Lower leg skin (tissue), 4 donors: ENCODE measurements at regions not wholly inside any gene's neighbourhood (a gene's known extent, or its start where the extent isn't known, plus 50 kb on each side); places are given as distances from the start of the nearest gene placed in this dataset.

Experiments used
- DNase-seq, 2 donors: peaks; one replicate each; pipeline ENCODE4 v3.0.0-alpha.2; 2019; ENCODE audit warnings: low spot score in 2 of 2
- H3K4me3 ChIP-seq: fragments of 200-600 bp; sonication (generic); 2 replicates; pipeline ENCODE4 v1.5.1; 2017; ENCODE audit warnings: mild to moderate bottlenecking, low read depth; ENCODE audit not compliant: poor library complexity, severe bottlenecking
- POLR2A ChIP-seq, 2 donors: fragments of 450-650 bp; IDR thresholded peaks; one replicate each; pipeline ENCODE4 v1.6.1; 2016 to 2017; ENCODE audit warnings: antibody characterized with exemption in 2 of 2, mild to moderate bottlenecking in 1 of 2, moderate library complexity in 1 of 2
- WGBS, 2 donors: methylation state at CpG; one replicate each; pipeline ENCODE4 v1.1.5; 2018; 5-methylcytosine and 5-hydroxymethylcytosine counted together
- intact Hi-C: fragments of 100-400 bp; cut with DNase I; formaldehyde crosslinking; loops from one replicate; pipeline ENCODE4 v1.15.0; 2023; ENCODE audit warnings: low total_unique reads
- TF ChIP-seq, protein P1 (sequence below), 3 donors: fragments of 450-650 bp; IDR thresholded peaks; one replicate each; pipeline ENCODE4 v1.5.1; 2016; ENCODE audit warnings: antibody characterized with exemption in 3 of 3, mild to moderate bottlenecking in 3 of 3, moderate library complexity in 2 of 3

DNA sequence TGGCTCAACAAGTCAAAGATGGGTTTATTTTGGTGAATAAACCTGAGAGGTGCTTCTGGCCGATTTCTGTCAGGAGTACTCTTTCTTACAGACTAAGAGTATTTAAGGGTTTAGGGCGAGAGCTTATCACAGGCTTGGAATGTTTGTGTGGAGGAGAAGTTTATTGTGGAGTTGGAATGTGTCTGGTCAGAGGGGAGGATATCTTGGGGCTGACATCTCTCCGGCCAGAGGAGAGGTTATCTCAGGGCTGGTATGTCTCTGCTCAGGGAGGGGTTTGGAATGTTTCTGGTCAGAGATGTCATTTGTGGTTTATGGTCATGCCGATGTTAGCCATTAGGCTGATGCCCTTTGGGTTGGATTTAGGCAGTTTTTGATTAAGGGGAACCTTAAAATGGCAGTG is 236.4 kb upstream of the EEF2KMT start:
- intact Hi-C loops = no loop called here
- 44 to 54% methylated on average over 4 of the region's 4 CpGs for WGBS, 2 donors
- DNase-seq = no peak
- H3K4me3 ChIP-seq = no peak overlapping the region
- TF ChIP-seq POLR2A (IDR thresholded peaks at IDR 0.05) = no peak
- TF ChIP-seq, protein P1, sequence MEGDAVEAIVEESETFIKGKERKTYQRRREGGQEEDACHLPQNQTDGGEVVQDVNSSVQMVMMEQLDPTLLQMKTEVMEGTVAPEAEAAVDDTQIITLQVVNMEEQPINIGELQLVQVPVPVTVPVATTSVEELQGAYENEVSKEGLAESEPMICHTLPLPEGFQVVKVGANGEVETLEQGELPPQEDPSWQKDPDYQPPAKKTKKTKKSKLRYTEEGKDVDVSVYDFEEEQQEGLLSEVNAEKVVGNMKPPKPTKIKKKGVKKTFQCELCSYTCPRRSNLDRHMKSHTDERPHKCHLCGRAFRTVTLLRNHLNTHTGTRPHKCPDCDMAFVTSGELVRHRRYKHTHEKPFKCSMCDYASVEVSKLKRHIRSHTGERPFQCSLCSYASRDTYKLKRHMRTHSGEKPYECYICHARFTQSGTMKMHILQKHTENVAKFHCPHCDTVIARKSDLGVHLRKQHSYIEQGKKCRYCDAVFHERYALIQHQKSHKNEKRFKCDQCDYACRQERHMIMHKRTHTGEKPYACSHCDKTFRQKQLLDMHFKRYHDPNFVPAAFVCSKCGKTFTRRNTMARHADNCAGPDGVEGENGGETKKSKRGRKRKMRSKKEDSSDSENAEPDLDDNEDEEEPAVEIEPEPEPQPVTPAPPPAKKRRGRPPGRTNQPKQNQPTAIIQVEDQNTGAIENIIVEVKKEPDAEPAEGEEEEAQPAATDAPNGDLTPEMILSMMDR (IDR thresholded peaks at IDR 0.05) = no peak

DNA sequence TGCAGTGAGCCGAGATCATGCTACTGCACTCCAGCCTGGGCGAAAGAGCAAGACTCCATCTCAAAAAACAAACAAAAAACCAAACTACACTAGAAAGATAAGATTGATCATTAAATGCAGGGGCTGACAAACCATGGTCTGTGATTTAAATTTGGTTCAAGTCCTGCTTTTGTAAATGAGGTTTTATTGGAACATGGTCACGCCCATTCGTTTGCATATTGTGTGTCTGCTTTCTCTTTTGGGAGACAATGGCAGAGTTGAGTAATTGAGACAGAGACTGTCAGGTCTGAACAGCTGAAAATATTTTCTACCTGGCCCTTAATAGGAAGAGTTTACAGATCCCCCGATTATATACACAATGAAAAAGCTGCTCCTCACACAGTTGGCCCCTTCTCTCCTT is 235.5 kb upstream of the EEF2KMT start:
- no peak overlapping the region for H3K4me3 ChIP-seq
- WGBS, 2 donors = 87 to 91% methylated on average over 5 of the region's 5 CpGs
- TF ChIP-seq, protein P1 (IDR thresholded peaks at IDR 0.05) = no peak
- DNase-seq = no peak
- intact Hi-C loops = no loop called here

DNA sequence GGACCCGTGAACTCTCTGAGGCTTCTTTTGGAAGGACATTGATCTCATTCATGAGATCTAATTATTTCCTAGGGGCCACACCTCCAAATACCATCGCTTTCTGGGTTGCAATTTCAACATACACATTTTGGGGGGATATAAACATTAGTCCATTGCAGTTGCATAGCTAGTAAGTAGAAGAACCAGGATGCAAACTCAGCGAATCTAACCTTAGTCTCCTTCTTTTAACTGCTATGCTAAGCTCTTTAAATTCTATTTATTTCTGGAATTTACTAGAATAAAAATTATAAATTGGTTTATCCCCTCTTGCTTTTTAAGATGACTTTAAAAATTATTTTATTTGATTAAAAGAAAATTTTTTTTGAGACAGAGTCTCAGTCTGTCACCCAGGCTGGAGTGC is 232.5 kb upstream of the EEF2KMT start:
- TF ChIP-seq POLR2A (IDR thresholded peaks at IDR 0.05) = no peak
- TF ChIP-seq, protein P1 (IDR thresholded peaks at IDR 0.05) = no peak
- no peak overlapping the region for H3K4me3 ChIP-seq
- no peak for DNase-seq
- intact Hi-C loops = no loop called here
- 88 to 90% methylated on average over 3 of the region's 3 CpGs for WGBS, 2 donors

DNA sequence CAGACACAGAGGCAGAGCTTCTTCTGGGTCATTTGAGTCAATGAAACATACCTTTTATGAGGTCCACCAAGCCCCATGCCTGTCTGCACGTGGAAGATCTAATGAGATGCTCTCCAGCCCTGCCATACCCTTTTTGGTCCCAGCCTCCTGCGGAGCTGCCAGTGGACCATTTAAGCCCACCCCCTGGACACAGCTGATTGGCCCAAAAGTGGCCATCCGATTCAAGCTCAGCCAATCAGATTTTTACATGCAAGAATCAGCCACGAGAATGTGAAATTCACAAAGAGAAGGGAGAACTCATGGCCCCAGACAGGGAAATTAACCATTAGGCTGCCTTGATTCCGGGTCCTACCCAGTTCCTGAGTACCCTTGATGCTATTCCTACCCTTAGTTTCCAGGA is 231.0 kb upstream of the EEF2KMT start:
- TF ChIP-seq, protein P1 (IDR thresholded peaks at IDR 0.05) = no peak
- TF ChIP-seq POLR2A (IDR thresholded peaks at IDR 0.05) = no peak
- 71 to 74% methylated on average over 5 of the region's 5 CpGs for WGBS, 2 donors
- no peak for DNase-seq
- H3K4me3 ChIP-seq = no peak overlapping the region
- intact Hi-C loops = no loop called here

DNA sequence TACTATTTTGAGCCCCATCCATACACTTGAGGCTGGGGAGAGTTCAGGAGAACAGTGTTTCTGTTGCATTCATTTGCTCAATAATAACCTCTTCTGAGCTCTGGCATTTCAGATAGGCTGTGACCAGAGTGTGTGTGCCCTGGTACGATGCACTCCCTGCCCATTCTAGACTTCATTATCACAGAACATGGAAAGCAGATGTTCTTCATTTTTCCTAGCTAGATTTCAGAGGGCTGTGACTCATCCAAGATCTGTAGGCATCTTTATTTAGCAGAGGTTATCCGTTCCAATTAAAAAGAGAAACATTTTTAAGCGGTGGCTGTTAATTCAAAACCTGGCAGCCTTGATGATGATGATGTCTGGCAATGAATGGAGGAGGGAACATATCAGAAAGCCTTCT is 228.8 kb upstream of the EEF2KMT start:
- intact Hi-C loops = no loop called here
- no peak for DNase-seq
- TF ChIP-seq POLR2A (IDR thresholded peaks at IDR 0.05) = no peak
- TF ChIP-seq, protein P1 (IDR thresholded peaks at IDR 0.05) = no peak
- whole genome bisulfite sequencing, 2 donors = 56 to 57% methylated on average over 3 of the region's 3 CpGs
- no peak overlapping the region for H3K4me3 ChIP-seq

DNA sequence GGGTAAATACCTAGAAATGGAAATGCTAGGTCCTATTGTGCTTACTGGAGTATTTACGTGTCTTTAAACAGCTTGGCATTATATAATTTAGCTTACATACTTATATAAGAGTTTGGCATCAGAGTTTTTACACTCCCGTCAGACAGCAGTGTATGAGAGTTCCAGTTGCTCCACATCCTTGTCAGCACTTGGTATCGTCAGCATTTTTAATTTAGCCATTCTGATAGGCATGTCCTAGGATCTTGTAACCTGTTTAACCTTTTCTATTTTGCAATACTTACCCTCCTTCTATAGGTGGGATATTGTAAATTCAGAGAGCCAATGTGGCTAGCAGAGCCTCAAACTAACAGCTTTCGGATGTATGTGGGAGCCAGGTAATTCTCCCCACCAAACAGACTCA is 228.3 kb upstream of the EEF2KMT start:
- intact Hi-C loops = no loop called here
- 68 to 69% methylated on average over 4 of the region's 4 CpGs for WGBS, 2 donors
- no peak overlapping the region for H3K4me3 ChIP-seq
- TF ChIP-seq POLR2A (IDR thresholded peaks at IDR 0.05) = no peak
- TF ChIP-seq, protein P1 (IDR thresholded peaks at IDR 0.05) = no peak
- no peak for DNase-seq
